Breast epithelium (tissue), 3 donors: ENCODE measurements at regions not wholly inside any gene's neighbourhood (a gene's known extent, or its start where the extent isn't known, plus 50 kb on each side); places are given as distances from the start of the nearest gene placed in this dataset.

Source experiments
- POLR2A ChIP-seq: fragments of 450-650 bp; IDR thresholded peaks from one replicate; pipeline ENCODE4 v1.6.1; 2016; ENCODE audit warnings: antibody characterized with exemption, mild to moderate bottlenecking, moderate library complexity
- TF ChIP-seq, protein P1 (sequence below), 3 donors: fragments of 450-650 bp; IDR thresholded peaks; one replicate each; pipeline ENCODE4 v1.5.1; 2016 to 2017; ENCODE audit warnings: antibody characterized with exemption in 3 of 3, mild to moderate bottlenecking in 3 of 3, moderate library complexity in 3 of 3

DNA sequence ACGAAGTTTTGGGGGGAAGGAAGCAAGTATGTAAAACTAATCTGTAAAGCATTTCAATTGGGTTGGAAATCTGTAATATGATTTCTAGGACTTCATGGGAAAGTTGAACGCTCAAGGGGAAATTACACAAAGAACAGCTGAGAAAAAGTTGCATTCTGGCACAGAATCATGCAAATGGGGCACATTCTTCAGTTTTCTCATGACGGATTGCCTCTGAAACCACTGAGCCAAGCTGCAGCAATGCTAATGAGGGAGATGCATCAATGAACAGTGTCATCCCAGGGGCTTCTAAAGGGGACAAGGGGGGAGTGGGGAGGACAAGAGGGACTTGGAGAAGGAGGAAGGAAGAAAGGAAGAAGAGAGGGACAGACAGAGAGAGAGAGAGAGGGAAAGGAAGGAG lies 291.4 kb upstream of the ATP11B start:
- TF ChIP-seq, protein P1, sequence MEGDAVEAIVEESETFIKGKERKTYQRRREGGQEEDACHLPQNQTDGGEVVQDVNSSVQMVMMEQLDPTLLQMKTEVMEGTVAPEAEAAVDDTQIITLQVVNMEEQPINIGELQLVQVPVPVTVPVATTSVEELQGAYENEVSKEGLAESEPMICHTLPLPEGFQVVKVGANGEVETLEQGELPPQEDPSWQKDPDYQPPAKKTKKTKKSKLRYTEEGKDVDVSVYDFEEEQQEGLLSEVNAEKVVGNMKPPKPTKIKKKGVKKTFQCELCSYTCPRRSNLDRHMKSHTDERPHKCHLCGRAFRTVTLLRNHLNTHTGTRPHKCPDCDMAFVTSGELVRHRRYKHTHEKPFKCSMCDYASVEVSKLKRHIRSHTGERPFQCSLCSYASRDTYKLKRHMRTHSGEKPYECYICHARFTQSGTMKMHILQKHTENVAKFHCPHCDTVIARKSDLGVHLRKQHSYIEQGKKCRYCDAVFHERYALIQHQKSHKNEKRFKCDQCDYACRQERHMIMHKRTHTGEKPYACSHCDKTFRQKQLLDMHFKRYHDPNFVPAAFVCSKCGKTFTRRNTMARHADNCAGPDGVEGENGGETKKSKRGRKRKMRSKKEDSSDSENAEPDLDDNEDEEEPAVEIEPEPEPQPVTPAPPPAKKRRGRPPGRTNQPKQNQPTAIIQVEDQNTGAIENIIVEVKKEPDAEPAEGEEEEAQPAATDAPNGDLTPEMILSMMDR (IDR thresholded peaks at IDR 0.05), result no peak
- TF ChIP-seq POLR2A, result no peak
